ENCODE measurements at regions not wholly inside any gene's neighbourhood (a gene's known extent, or its start where the extent isn't known, plus 50 kb on each side); places are given as distances from the start of the nearest gene placed in this dataset.

DNA sequence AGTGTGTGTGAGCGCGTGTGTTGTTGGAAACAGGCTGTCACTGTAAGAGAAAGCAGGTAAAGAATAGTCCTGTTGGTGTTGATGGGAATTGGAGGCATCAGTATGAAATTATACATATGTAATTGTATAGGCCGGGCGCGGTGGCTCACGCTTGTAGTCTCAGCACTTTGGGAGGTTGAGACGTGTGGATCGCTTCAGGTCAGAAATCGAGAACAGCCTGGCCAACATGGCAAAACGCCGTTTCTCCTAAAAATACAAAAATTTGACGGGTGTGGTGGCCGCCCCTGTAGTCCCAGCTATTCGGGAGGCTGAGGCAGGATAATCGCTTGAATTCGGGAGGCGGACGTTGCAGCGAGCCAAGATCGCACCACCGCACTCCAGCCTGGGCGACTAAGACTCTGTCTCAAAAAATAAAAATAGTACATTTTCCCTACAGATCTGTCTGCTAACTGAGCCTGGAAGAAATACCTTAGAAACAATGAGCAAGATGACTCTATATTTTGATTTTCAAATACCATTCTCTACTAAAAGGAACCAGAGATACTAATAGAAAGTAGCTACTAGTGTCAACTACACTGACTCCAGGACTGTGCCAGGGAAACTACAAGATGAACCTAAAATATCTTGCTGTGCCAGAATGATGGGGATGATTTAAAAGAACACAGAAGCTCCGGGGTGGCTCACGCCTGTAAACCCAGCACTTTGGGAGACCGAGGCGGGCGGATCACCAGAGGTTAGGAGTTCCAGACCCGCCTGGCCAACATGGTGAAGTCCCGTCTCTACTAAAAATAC, 110.8 kb downstream of the TRIM27 start:
- TF ChIP-seq, protein P1, sequence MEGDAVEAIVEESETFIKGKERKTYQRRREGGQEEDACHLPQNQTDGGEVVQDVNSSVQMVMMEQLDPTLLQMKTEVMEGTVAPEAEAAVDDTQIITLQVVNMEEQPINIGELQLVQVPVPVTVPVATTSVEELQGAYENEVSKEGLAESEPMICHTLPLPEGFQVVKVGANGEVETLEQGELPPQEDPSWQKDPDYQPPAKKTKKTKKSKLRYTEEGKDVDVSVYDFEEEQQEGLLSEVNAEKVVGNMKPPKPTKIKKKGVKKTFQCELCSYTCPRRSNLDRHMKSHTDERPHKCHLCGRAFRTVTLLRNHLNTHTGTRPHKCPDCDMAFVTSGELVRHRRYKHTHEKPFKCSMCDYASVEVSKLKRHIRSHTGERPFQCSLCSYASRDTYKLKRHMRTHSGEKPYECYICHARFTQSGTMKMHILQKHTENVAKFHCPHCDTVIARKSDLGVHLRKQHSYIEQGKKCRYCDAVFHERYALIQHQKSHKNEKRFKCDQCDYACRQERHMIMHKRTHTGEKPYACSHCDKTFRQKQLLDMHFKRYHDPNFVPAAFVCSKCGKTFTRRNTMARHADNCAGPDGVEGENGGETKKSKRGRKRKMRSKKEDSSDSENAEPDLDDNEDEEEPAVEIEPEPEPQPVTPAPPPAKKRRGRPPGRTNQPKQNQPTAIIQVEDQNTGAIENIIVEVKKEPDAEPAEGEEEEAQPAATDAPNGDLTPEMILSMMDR (IDR thresholded peaks at IDR 0.05; ENCODE audit: poor library complexity, severe bottlenecking): no peak
- TF ChIP-seq TAF1 (IDR thresholded peaks at IDR 0.05; ENCODE audit: low read depth) (no peak), EZH2 (IDR thresholded peaks at IDR 0.05; ENCODE audit: borderline replicate concordance, insufficient read depth, low read length, poor library complexity, severe bottlenecking) (no peak), MXI1 (conservative IDR thresholded peaks at IDR 0.05; ENCODE audit: poor library complexity, severe bottlenecking) (no peak)

Measured in neural cell (in vitro differentiated cells).